AG10803 (cell line): ENCODE measurements at regions not wholly inside any gene's neighbourhood (a gene's known extent, or its start where the extent isn't known, plus 50 kb on each side); places are given as distances from the start of the nearest gene placed in this dataset.

ENCODE experiments used
- DNase-seq: peaks from one replicate; pipeline ENCODE4 v3.0.0; 2010; ENCODE audit warnings: low read depth
- H3K4me3 ChIP-seq: 2 replicates; pipeline ENCODE4 v1.5.1; 2011; ENCODE audit warnings: mild to moderate bottlenecking, low read length, control low read depth
- CTCF ChIP-seq: conservative IDR thresholded peaks from 2 replicates; pipeline ENCODE4 v1.5.1; 2011; ENCODE audit warnings: mild to moderate bottlenecking, low read length, control low read depth, inconsistent platforms

GRCh38 chr16:8155275-8155674 is 435.0 kb downstream of the TMEM114 start:
- no peak for DNase-seq
- TF ChIP-seq CTCF: no peak
- no peak overlapping the region for H3K4me3 ChIP-seq

- DNase-seq: no peak
- no peak for TF ChIP-seq CTCF
- H3K4me3 ChIP-seq: no peak overlapping the region
Observed at GRCh38 chr16:8146256-8147012, 443.9 kb downstream of the TMEM114 start.

- TF ChIP-seq CTCF: no peak
- no peak for DNase-seq
- no peak overlapping the region for H3K4me3 ChIP-seq
Observed at GRCh38 chr16:8138666-8139065, 451.6 kb downstream of the TMEM114 start.

GRCh38 chr16:8137606-8138005 is 452.7 kb downstream of the TMEM114 start:
- DNase-seq: no peak
- TF ChIP-seq CTCF: no peak
- H3K4me3 ChIP-seq: no peak overlapping the region

- no peak for TF ChIP-seq CTCF
- H3K4me3 ChIP-seq: no peak overlapping the region
- no peak for DNase-seq
Observed at GRCh38 chr16:8130197-8130596, 460.1 kb downstream of the TMEM114 start.

- H3K4me3 ChIP-seq: no peak overlapping the region
- no peak for TF ChIP-seq CTCF
- no peak for DNase-seq
Observed at GRCh38 chr16:8127070-8127469, 463.2 kb downstream of the TMEM114 start.

GRCh38 chr16:8126313-8126712 is 464.0 kb downstream of the TMEM114 start:
- no peak for DNase-seq
- TF ChIP-seq CTCF: no peak
- no peak overlapping the region for H3K4me3 ChIP-seq
